ENCODE measurements at regions not wholly inside any gene's neighbourhood (a gene's known extent, or its start where the extent isn't known, plus 50 kb on each side); places are given as distances from the start of the nearest gene placed in this dataset.

- peak overlapping the region in 2 of 7 donors; percentile 5 to 24 for H3K27ac Mint-ChIP-seq
Observed at GRCh38 chr3:107907996-107908395, 182.8 kb downstream of the CD47 start.

GRCh38 chr3:107904536-107905066 is 186.2 kb downstream of the CD47 start:
- no peak overlapping the region for H2AFZ ChIP-seq (ENCODE audit: insufficient read depth, low read depth, low read length, poor library complexity, severe bottlenecking)
- no peaks in the 10 kb centered on the region for H3K79me2 ChIP-seq (ENCODE audit: insufficient read depth, low read length)
- no peak overlapping the region for H3K4me3 ChIP-seq (replicated peaks in 1 of 3; ENCODE audit: low read depth in 2 of 3, low read length in 3 of 3)
- H3K9me3 ChIP-seq (replicated peaks in 1 of 2; ENCODE audit: control insufficient read depth in 1 of 2, insufficient read depth in 1 of 2, low read length in 2 of 2), result no peaks in the 10 kb centered on the region
- no peak overlapping the region for H3K9ac ChIP-seq (ENCODE audit: insufficient read depth, low read length, poor library complexity, severe bottlenecking)
- TF ChIP-seq CTCF (IDR thresholded peaks at IDR 0.05), result no peak
- H3K4me3 Mint-ChIP-seq, result no peak overlapping the region
- WGBS (ENCODE audit: insufficient coverage), result 89% methylated on average over 2 of the region's 6 CpGs
- DNase-seq, result no peak
- H4K20me1 ChIP-seq (ENCODE audit: insufficient read depth, low read length), result no peaks in the 10 kb centered on the region
- no peaks in the 10 kb centered on the region for H3K36me3 Mint-ChIP-seq
- no peaks in the 10 kb centered on the region for H3K27me3 ChIP-seq (ENCODE audit: control insufficient read depth in 2 of 2, insufficient read depth in 2 of 2, low read length in 2 of 2)
- intact Hi-C loops (cut with micrococcal nuclease), result no loop called here
- H3K4me1 ChIP-seq (ENCODE audit: control insufficient read depth in 1 of 2, insufficient read depth in 2 of 2, low read length in 2 of 2), result no peaks in the 10 kb centered on the region
- no peak overlapping the region for H3K27ac Mint-ChIP-seq
- H3K4me2 ChIP-seq (replicated peaks; ENCODE audit: extremely low read depth, low read length, poor library complexity, severe bottlenecking), result no peak overlapping the region
- H3K9me3 Mint-ChIP-seq, result peaks cover 0 to 2% (median 2%) of the 10 kb centered on the region in 7 donors
- H3K4me1 Mint-ChIP-seq, result no peaks in the 10 kb centered on the region
- H3K27me3 Mint-ChIP-seq (ENCODE audit: low read depth in 3 of 3), result peaks cover 0 to 5% (median 3%) of the 10 kb centered on the region in 3 donors
- H3K27ac ChIP-seq (ENCODE audit: low read depth in 1 of 2, low read length in 2 of 2), result no peak overlapping the region
- H3K36me3 ChIP-seq (replicated peaks in 1 of 2; ENCODE audit: control insufficient read depth in 1 of 2, insufficient read depth in 2 of 2, low read length in 2 of 2), result no peaks in the 10 kb centered on the region

More at GRCh38 chr3:107907996-107908395, 182.8 kb downstream of the CD47 start:
- H3K4me3 ChIP-seq (replicated peaks in 1 of 3; ENCODE audit: low read depth in 2 of 3, low read length in 3 of 3), result no peak overlapping the region
- no peak overlapping the region for H3K4me3 Mint-ChIP-seq
- H2AFZ ChIP-seq (ENCODE audit: insufficient read depth, low read depth, low read length, poor library complexity, severe bottlenecking), result no peak overlapping the region
- H3K27me3 Mint-ChIP-seq (ENCODE audit: low read depth in 3 of 3), result peaks cover 0 to 3% (median 0%) of the 10 kb centered on the region in 3 donors
- no peaks in the 10 kb centered on the region for H3K36me3 ChIP-seq (replicated peaks in 1 of 2; ENCODE audit: control insufficient read depth in 1 of 2, insufficient read depth in 2 of 2, low read length in 2 of 2)
- no peak overlapping the region for H3K9ac ChIP-seq (ENCODE audit: insufficient read depth, low read length, poor library complexity, severe bottlenecking)
- no peaks in the 10 kb centered on the region for H3K36me3 Mint-ChIP-seq
- H3K4me2 ChIP-seq (replicated peaks; ENCODE audit: extremely low read depth, low read length, poor library complexity, severe bottlenecking), result no peak overlapping the region
- H3K4me1 Mint-ChIP-seq, result peaks cover 5% of the 10 kb centered on the region
- no peaks in the 10 kb centered on the region for H3K27me3 ChIP-seq (ENCODE audit: control insufficient read depth in 2 of 2, insufficient read depth in 2 of 2, low read length in 2 of 2)
- no peaks in the 10 kb centered on the region for H3K79me2 ChIP-seq (ENCODE audit: insufficient read depth, low read length)
- intact Hi-C loops (cut with micrococcal nuclease), result no loop called here
- H4K20me1 ChIP-seq (ENCODE audit: insufficient read depth, low read length), result no peaks in the 10 kb centered on the region
- H3K9me3 Mint-ChIP-seq, result peaks cover 0 to 2% (median 0%) of the 10 kb centered on the region in 7 donors
- H3K4me1 ChIP-seq (ENCODE audit: control insufficient read depth in 1 of 2, insufficient read depth in 2 of 2, low read length in 2 of 2), result no peaks in the 10 kb centered on the region
- no peak overlapping the region for H3K27ac ChIP-seq (ENCODE audit: low read depth in 1 of 2, low read length in 2 of 2)
- no peak for TF ChIP-seq CTCF (IDR thresholded peaks at IDR 0.05)
- H3K9me3 ChIP-seq (replicated peaks in 1 of 2; ENCODE audit: control insufficient read depth in 1 of 2, insufficient read depth in 1 of 2, low read length in 2 of 2), result no peaks in the 10 kb centered on the region
- no peak for DNase-seq
